HS-5 (cell line): ENCODE measurements at regions not wholly inside any gene's neighbourhood (a gene's known extent, or its start where the extent isn't known, plus 50 kb on each side); places are given as distances from the start of the nearest gene placed in this dataset.
"Not testable (repeated sequence)": the region's sequence is repeated elsewhere in the genome, so short reads cannot be mapped to it uniquely, and the experiment has no call there.

Experiments used
- DNase-seq: peaks from one replicate; pipeline ENCODE4 v3.0.0-alpha.2; 2012; ENCODE audit warnings: low read depth

DNA sequence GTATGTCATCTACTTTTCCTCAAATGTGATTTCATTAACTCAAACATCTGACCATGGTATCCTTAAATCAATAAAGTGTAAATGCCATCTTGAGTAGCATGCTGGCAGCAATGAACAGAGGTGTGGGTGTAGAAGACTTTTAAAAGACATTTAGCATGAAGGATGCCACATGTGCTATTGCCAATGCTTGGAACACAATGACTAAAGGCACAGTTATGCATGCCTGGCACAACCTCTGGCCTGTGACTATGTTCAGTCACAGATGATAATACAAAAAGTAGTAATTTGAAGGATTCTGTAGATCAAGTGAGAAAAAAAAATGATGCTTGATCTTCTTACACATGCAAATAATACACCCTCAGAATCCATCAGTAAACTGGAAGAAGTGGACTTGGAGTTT lies 938.9 kb upstream of the ADGRL4 start:
- DNase-seq, result peak; percentile 6

DNA sequence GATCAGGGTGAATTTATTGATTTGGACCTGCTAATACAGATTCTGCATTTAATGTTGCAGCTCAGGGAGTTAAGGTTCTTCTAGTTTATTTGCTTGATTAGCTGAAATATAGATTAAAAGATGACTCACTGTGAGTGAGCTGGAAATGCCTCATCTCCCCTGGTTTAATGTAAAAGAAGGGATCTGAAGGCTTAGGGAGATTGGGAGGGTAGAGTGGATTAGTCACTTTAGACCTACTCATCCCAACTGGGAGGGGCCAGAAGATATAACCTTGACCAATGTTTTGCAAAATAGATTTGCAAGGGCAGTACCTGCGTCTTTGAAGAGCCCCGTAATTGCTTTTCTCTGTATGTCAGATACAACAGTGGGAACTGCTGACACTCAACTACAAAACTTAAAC lies 922.8 kb upstream of the ADGRL4 start:
- peak; percentile 44 for DNase-seq

DNA sequence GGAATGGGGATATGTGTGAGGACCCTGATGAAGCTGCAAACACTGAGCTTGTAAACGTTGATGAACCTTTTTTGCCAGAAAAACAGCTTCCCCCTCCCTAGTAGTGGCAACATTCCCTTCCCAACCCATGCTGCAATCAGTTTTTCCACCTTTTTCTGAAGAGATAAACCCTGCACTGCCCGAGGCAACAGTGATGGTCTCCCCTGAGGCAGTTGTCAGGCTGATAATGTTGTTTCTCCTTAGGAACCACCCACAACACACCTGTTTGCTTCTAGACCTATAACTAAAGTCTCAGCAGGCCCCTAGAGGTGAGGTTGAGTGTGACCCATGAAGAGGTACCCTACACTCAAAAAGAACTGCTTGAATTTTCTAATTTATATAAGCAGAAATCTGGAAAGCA lies 922.4 kb upstream of the ADGRL4 start:
- no peak for DNase-seq

DNA sequence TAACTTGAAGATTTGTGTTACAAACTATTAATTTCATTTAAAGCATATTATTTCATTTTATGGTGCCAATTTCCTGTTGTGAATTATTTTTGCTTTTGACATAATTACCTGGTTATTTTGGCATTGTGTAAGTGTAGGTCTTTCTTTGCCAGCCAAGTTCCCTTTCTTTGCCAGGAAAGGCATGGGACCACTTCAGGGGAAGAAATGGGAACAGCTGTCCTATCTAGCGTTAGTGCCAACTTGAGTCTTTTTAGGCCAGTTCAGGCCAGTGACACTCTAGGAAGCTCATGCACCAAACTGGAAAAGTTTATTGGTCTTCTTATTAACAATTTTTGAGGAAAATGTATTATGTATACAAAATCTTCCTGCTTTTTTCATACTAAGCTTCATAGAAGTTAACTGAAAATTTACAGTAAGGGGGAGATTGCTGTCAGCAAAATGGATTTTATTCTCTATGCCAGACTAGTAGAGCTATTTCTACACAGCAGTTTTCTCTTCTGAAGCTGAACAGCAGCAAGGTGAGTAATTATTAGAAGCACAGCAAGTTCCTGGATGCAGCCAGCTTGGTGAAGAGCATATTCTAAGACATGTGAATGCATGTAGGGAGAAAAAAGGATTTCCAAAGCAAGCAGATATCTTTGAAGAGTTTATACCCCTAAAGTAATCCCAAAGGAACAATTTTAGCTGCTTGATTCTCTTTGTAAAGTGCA lies 914.6 kb upstream of the ADGRL4 start:
- no peak for DNase-seq

DNA sequence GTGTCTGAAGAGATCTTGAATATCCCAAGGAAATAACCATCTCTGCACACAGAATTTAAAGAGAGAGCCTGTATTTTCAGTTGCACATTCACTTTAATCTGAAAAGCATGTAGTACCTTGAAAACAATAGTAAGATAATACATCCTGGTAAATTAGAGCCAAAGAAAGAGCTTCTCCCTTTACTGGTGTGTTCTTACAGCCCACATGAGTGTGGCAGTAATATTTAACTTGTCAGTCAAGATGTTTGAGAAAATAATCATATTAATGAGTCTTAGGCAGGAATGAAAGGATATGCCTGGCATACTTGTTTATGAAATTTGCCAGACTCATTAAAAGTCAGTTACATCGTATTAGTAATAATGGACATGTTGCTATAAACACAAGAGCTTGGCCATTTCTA lies 908.4 kb upstream of the ADGRL4 start:
- no peak for DNase-seq

DNA sequence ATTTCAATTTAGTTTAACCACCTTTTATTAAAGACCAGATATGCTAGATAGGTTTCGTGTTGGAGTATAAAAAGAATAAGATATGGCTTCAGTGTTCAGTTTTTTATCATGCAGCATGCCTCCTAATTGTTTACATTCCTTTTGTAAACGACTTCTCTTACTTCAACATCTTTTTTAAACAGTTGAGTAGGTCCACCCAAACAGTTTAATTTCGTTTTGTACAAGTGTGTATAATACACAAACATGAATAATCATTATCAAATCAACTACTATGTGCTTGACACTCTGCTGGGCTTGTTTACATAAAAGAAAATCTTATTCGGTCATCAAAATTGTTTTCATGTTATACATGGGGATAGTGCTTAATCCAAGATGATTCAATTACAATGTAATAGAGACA lies 906.3 kb upstream of the ADGRL4 start:
- DNase-seq, result no peak

DNA sequence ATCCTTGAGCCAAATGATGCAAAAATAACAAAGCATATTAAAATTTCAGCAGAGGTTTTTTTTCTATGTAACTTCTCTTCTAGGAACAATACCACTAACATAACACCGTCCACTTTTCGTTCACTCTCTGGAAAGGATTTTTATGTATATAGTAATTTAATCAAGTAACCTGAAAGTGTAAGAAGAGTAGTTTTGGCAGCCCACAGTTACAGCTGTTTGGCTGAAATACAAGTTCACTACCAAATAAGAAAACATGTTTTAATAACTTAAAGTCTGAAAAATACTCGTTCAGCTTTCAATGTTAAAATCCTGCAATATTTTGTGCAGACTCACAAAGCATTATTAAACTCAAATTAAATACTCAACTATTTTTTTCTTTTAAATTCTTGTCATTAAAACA lies 896.8 kb upstream of the ADGRL4 start:
- no peak for DNase-seq

DNA sequence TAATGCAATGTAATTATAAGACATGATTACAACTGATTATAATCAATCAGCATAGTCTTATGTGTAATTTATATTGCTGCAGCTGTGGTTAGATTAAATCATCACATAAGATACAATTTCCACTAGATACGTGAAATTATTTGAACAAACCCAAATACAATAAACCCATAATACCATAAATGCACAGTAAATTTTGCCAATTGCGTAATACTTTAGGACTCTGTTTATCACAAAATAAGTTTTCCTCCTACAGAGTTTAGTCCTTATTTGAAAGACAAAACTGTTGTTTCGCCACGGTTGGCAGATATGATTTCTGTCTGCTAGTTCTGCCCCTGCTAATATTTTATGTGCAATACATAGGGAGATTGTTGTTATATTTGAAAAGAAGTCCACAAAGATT lies 895.9 kb upstream of the ADGRL4 start:
- DNase-seq, result no peak

DNA sequence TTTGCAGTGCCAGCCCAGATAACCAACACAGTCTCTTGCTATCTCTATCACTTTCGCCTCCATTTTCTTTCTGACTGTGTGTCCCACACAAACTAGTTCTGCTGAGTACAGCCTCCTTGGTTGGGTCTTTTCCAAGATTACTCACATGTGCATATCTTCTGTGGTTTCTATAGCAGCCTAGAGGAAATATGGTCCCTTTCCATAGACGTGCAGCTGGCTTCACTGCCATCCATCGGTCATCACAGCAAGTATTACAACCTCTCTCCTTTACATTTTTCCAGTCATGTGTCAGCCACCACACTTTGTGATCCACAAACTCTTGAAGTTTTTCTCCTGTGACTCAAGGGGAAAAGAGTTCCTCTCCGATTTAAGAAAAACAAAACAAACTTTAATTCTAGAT lies 893.4 kb upstream of the ADGRL4 start:
- DNase-seq, result peak; percentile 96

DNA sequence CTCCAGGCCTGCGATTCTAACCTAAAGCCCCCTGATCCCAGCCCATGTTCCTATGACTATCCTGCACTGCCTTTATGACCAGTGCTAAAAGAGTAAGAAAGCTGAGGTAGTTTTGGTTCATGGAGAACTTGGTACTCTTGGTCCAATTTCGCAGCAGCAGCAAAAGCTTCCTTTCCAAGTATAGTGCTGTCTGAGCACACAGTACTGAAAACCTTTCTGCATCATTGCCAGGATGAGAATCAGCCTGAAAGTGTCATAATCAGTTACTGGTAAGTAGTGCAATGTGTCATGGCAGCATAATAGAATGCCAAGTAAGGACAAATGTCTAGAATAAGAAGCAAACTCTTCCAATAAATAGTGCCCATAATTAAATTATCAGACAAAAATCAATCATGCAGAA lies 889.6 kb upstream of the ADGRL4 start:
- no peak for DNase-seq

DNA sequence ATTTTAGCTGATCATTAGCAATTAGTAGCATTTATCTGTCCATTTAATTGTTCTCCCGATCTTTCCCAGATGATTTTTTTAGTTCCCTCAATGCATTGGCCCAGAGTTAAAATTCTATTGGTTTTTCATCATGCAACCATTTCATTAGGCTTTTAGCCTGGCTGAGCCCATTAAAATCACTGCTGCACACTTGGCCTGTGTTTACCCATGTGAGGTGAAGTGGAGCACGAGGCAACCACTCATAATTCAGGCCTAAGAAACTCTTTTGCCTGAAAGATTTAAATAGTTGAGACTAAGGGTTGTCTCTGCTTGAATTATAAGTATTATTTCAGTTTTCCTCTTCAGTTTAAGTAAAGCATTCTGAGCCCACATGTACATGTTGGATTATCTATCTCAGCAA lies 889.0 kb upstream of the ADGRL4 start:
- no peak for DNase-seq

DNA sequence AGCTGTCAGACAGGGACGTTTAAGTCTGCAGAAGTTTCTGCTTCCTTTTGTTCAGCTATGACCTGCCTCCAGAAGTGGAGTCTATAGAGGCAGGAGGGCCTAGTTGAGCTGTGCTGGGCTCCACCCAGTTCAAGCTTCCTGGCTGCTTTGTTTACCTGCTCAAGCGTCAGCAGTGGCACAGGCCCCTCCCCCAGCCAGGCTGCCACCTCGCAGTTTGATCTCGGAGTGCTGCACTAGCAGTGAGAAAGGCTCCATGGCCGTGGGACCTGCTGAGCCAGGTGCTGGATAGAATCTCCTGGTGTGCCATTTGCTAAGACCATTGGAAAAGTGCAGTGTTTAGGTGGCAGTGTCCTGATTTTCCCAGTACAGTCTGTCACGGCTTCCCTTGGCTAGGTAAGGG lies 887.6 kb upstream of the ADGRL4 start:
- not testable (repeated sequence) for DNase-seq

DNA sequence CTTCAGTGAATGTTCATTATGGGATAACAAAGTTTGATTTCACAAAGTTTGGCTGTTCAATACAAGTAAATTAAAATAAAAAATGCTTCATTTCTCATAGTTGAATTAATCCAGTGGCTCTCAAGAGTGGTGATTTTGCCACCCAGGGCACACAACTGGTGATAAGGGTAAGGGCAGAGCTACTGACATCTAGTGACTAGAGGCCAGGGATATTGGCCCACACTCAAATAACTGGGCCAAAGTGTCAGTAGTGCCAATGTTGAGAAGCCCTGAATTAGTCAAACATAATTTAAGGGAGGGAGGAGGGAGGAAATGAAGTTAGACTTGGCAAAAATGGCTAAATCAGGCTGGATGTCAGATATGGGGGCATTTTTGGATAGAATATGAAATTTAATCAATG lies 880.5 kb upstream of the ADGRL4 start:
- no peak for DNase-seq

DNA sequence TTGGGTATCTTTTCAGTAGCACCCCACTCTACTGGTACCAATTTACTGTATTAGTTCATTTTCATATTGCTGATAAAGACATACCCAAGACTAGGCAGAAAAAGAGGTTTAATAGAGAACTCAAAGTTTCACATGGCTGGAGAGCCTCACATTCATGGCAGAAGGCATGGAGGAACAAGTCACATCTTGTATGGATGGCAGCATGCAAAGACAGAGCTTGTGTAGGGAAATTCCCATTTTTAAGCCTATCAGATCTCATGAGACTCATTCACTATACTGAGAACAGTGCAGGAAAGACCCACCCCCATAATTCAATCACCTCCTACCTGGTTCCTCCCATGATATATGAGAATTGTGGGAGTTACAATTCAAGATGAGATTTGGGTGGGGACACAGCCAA lies 878.6 kb upstream of the ADGRL4 start:
- no peak for DNase-seq

DNA sequence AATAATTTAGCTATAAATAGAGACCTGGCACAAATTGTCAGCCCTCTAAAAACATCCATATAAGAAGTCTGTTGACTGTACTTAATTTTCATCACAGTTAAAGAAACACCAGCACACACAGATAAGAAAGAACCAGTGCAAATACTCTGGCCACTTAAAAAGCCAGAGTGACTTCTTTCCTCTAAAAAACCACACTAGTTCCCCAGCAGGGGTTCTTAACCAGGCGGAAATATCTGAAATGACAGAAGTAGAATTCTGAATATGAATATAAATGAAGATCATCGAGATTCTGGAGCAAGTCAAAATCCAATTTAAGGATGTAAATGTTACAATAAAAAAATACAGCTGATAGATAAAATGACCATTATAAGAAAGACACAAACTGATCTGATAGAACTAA lies 870.6 kb upstream of the ADGRL4 start:
- no peak for DNase-seq

DNA sequence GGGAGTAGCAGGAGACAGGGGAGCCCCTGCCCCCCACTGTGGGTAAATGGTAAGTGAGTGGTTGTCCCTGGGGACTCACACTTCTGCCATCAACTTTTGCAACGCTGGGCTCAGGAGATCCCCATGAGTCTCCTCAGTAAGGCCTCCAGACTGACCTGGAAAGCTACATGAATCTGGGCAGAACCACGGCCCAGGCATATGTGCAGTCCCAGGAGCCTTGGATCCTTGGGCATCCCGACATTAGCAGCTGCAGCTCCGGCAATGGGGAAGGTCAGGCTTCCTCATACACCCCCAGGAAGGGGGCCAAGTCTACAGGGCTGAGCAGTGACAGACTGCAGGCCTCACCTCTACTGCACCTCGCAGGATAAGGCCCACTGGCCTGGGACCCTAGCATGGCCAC lies 868.7 kb upstream of the ADGRL4 start:
- no peak for DNase-seq

DNA sequence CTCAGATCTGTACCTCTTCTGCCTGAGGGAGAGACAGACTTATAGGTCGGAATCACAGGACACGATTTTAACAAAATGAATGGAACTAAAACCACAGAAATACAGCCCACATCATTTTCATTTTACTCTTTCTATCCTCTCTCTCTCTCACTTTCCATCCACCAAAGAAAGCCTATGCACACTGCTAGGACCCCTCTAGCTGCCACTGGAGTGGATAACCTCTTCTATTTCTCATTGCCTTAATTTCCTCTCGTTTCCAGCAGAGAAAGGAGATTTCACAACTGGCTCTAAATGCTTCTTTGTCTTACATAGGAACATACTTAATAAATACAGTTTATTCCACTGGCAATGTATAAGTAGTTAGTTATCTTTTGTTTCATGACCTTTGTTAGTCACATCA lies 867.8 kb upstream of the ADGRL4 start:
- DNase-seq, result no peak

DNA sequence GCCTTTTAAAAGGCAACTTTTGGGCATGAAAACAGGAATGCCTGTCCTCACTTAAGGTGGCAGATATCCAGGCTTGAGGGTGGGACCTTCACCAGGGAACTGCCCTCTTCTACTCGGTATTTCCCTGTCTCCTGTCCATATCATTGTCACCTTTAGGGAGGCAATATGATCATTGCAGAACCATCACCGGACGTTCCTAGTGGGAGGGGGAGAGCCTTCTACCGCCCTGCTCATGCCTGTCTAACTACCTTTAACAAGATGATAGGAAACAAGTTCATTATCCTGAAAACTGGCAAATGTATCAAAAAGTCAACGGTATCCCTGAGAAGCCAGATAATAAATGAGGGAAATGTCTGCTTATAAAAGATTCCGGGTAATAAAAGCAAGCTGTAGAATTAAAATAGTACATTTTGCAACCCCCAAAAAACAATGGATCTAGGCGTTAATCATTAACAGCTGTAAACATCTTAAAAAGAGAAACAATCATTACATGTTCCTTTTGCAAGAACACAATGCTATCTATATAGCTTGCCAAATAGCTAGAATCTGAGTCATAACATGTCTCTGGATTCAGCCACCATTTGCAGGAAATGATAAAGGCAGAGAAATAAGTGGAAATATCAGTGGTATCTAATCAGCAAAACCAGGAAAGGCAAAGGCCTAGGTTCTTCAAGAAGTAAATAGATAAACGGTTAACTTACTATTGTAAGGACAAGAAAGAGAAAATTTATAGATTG lies 852.9 kb upstream of the ADGRL4 start:
- peak; percentile 66 for DNase-seq

DNA sequence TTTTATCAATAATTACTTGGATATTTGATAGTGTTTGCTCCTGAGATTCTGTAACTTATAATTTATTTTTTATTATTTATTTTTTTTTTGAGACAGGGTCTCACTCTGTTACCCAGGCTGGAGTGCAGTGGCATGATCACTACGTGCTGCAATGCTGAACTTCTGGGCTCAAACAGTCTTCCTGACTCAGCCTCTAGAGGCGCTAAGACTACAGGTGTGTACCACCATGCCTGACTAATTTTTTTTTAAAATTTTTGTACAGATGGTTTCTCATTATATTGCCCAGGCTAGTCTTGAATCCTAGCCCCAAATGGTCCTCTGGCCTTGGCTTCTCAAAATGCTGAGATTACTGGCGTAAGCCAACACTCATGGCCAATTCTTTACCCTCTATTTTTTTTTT lies 845.5 kb upstream of the ADGRL4 start:
- DNase-seq, result no peak

DNA sequence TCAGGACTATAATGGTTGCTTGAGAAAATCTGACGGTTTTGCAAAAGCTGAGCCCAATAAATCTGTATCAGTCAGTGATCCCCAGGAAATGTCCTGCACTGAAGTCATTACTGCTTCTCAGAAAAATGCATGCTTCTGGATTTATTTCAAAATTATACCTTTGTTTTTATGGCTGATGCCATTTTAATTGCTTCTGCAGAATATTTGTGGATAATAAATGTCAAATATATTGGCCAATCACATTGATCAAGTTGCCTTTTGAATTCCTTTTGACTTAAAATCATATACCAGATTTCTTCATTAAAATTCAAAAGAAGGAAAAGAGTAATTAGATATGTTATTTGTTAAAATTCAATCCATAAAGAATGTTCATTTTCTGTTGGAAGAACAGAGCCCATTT lies 842.9 kb upstream of the ADGRL4 start:
- DNase-seq, result no peak

DNA sequence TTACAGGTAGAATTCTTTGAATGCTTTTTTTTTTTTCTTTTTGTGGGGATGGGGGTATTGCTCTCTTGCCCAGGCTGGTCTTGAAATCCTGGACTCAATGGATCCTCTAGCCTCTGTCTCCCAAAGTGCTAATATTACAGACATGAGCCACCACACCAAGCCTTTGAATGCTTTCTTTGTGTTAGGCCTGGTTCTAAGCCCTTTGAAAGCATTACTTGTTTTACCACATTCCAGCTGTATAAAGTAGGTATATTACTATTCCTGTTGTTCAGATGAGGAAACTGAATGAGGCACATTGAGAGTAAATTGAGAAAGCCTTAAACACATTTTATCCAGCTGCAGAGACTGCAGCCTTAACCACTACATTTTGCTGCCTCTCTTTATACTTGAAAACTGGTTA lies 841.8 kb upstream of the ADGRL4 start:
- DNase-seq, result no peak

DNA sequence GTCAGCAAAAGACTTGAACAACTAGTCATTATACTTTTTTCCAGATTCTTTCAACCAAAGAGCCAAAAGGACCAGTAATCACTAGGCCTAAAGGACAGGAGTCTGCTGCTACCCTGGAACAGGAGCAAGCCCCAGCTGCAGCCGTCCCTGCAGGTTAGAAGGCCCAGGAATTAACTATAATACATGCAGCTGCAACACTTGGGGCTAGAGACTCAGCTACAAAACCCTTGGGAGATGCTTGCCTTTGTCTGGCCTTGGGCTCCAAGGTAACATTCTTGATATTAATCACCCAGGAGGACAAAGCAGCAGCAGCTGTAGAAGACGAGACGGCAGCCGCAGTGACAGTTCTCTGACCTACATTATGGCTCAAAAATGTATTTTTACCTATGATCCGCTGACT lies 841.2 kb upstream of the ADGRL4 start:
- DNase-seq, result no peak

DNA sequence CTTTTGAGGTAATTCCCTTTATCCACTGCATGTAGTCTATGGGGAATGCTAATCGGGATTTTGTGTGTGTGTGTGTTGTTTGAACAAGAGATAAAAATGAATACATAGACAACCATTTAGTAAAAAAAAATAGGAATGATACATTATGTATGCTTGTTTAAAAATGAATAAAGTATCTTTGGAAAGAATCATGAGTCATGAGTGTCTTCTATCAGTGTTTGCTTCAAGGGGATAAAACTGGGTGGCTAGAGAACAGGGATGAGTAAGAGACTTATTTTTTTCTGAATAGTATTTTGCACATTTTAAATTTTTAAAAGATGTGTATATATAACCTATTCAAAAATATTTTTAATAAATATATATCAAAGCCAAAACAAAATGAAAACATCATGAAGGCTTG lies 839.4 kb upstream of the ADGRL4 start:
- no peak for DNase-seq

DNA sequence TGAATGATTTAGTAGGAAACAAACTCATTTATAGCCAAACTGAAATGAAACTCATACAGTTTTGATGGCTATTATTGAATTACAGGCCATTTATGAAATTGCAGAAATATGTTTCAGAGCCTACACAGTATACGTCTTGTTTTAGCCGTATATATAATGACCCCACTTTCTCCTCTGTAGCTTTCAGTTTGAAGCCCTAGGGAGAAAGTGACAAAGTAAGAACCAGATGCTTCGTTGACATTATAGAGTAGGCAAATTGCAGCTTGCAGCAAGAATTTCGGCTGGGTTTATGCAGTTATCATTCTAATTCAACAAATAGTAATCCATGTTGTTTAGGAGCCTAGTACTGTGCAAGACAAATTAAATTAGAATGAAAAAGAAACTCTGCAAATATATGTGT lies 836.3 kb upstream of the ADGRL4 start:
- no peak for DNase-seq
